ENCODE measurements at regions not wholly inside any gene's neighbourhood (a gene's known extent, or its start where the extent isn't known, plus 50 kb on each side); places are given as distances from the start of the nearest gene placed in this dataset.

GRCh38 chr13:31056644-31057271 is 104.9 kb downstream of the HSPH1 start (continued):
- TF ChIP-seq ZNF462 (CRISPR knock-in tag; IDR thresholded peaks at IDR 0.05) = no peak
- no peak for TF ChIP-seq REST (IDR thresholded peaks at IDR 0.05; ENCODE audit: unreplicated experiment)
- no peak for TF ChIP-seq NANOG (IDR thresholded peaks at IDR 0.05; ENCODE audit: borderline replicate concordance)
- TF ChIP-seq EZH2 (IDR thresholded peaks at IDR 0.05; ENCODE audit: low read depth, unreplicated experiment) = no peak
- no peak for TF ChIP-seq ZNF331 (CRISPR knock-in tag; IDR thresholded peaks at IDR 0.05; ENCODE audit: low read depth)
- TF ChIP-seq STAT1 (IDR thresholded peaks at IDR 0.05; ENCODE audit: unreplicated experiment) = no peak
- no peak for TF ChIP-seq EZH2phosphoT487 (IDR thresholded peaks at IDR 0.05; ENCODE audit: unreplicated experiment)
- TF ChIP-seq ZNF114 (CRISPR knock-in tag; IDR thresholded peaks at IDR 0.05) = no peak
